Activated naive CD4-positive, alpha-beta T cell treated with anti-CD3 and anti-CD28 coated beads, Interleukin-2, amount 50 U/mL, for 72 hours (primary cell): ENCODE measurements at regions not wholly inside any gene's neighbourhood (a gene's known extent, or its start where the extent isn't known, plus 50 kb on each side); places are given as distances from the start of the nearest gene placed in this dataset.
A peak's percentile ranks its signal among the peaks of the same experiment; 100 is the strongest.
"Not testable (repeated sequence)": the region's sequence is repeated elsewhere in the genome, so short reads cannot be mapped to it uniquely, and the experiment has no call there.

Experiments
- ATAC-seq, 2 donors: fragments of 150-1000 bp; cut with Tn5 transposase; 2 replicates each; pipeline ENCODE4 v1.10.0; 2021; ENCODE audit warnings: mild to moderate bottlenecking in 2 of 2, moderate library complexity in 2 of 2
- DNase-seq, 2 donors: peaks; one replicate each; pipeline ENCODE4 v3.0.0; 2021 to 2022; ENCODE audit warnings: low spot score in 2 of 2
- H3K27ac Mint-ChIP-seq, 2 donors: one replicate each; pipeline ENCODE4 v1.8.0; 2022; ENCODE audit warnings: mild to moderate bottlenecking in 2 of 2, mixed read lengths in 2 of 2
- H3K36me3 Mint-ChIP-seq, 2 donors: one replicate each; pipeline ENCODE4 v1.8.0; 2022; ENCODE audit warnings: mixed read lengths in 2 of 2
- H3K9me3 Mint-ChIP-seq, 2 donors: one replicate each; pipeline ENCODE4 v1.8.0; 2022; ENCODE audit warnings: mixed read lengths in 2 of 2

GRCh38 chr2:239721991-239722759 is 303.0 kb downstream of the NDUFA10 start:
- ATAC-seq (no peak), DNase-seq (no peak)
- H3K36me3 Mint-ChIP-seq, result no peaks in the 10 kb centered on the region
- H3K9me3 Mint-ChIP-seq, result no peaks in the 10 kb centered on the region
- H3K27ac Mint-ChIP-seq, result no peak overlapping the region

DNA sequence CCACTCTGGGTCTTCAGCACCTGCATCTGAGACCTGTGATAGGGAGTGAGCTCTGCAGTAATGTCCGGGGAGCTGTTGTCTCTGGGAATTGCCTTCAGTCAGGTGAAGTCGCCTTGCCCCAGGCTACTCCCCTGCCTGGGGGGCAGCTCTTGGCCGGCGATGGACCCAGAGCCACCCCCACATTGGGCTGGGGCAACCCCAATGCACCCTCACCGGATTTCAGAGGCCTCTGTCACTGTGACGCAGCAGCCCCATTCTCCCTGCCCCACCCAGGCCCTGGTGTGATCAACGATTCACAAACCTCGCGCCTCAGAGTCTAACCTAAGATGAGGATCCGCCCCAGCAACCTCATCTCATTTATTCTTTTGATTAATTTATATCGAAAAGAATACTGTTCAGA is 303.6 kb downstream of the NDUFA10 start:
- Mint-ChIP-seq H3K9me3 (no peaks in the 10 kb centered on the region), H3K27ac (no peak overlapping the region), H3K36me3 (no peaks in the 10 kb centered on the region)
- DNase-seq (no peak), ATAC-seq (no peak)

DNA sequence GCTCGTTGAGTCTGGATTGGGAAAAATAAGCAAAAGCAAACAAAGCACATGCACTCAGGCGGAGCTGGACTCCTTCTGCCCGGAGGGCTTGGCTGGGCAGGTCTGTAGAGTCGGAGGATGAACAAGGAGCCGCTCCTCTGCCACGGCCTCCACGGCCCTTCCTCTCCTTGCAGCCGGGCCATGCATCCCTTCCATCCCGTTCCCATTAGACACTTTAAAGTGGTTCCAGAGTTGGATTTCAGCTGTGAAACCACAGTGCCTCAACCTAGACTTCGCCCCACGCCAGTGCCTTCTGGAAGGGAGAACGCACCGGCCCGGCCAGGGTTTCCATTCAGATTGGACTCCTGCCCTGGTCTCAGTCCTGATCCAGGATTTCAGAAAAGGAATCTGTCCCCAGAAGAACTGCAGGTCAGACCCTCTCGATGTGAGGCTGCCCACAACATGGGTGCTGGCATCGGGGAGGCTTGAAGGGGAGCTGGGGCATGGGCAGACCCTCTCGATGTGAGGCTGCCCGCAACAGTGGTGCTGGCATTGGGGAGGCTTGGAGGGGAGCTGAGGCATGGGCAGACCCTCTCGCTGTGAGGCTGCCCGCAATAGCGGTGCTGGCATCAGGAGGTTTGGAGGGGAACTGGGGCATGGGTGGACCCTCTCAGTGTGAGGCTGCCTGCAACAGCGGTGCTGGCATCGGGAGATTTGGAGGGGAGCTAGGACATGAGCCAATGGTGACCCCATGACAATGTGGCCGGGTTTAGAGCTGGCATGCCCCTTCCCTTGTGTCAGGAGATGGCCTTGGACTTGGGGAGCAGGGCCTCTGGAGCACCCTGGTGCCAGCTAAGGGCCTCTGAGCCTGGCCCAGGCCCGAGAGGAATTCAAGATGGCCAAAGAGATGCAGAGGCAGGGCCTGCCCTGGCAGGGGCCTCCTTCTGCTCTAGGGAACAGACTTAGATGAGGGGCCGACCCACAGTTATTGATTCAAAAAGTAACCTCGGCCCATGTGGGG is 304.5 kb downstream of the NDUFA10 start:
- DNase-seq (no peak), ATAC-seq (no peak)
- peaks cover 5% of the 10 kb centered on the region in 2 donors for H3K9me3 Mint-ChIP-seq
- no peaks in the 10 kb centered on the region for H3K36me3 Mint-ChIP-seq
- H3K27ac Mint-ChIP-seq, result no peak overlapping the region

DNA sequence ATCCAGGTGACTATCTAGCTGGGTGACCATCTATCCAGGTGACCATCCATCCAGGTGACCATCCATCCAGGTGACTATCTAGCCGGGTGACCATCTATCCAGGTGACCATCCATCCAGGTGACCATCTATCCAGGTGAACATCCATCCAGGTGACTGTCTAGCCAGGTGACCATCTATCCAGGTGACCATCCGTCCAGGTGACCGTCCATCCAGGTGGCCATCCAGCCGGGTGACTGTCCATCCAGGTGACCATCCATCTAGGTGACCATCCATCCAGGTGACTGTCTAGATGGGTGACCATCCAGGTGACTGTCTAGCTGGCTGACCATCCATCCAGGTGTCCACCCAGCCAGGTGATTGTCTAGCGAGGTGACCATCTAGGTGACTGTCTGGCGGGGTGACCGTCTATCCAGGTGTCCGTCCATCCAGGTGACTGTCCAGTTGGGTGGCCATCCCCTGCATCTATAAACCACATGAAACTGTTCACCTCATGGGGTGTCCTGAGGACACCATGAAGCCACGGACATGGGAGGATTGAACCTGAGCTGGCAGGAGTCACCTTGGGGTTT is 305.3 kb downstream of the NDUFA10 start:
- ATAC-seq (no peak), DNase-seq (no peak)
- peaks cover 5% of the 10 kb centered on the region in 2 donors for H3K9me3 Mint-ChIP-seq
- peaks cover 0 to 4% of the 10 kb centered on the region in 2 donors for H3K36me3 Mint-ChIP-seq
- no peak overlapping the region for H3K27ac Mint-ChIP-seq

- not testable (repeated sequence) for DNase-seq, H3K27ac Mint-ChIP-seq, ATAC-seq
- Mint-ChIP-seq H3K9me3 (peaks cover 10 to 14% of the 10 kb centered on the region in 2 donors), H3K36me3 (peaks cover 8 to 12% of the 10 kb centered on the region in 2 donors)
These were observed 306.2 kb downstream of the NDUFA10 start for GRCh38 chr2:239718991-239719390.

GRCh38 chr2:239717706-239718105 is 307.4 kb downstream of the NDUFA10 start:
- ATAC-seq (peak in 1 of 2 donors; percentile 9), DNase-seq (no peak)
- Mint-ChIP-seq H3K36me3 (peaks cover 17 to 22% of the 10 kb centered on the region in 2 donors), H3K27ac (no peak overlapping the region), H3K9me3 (peaks cover 20 to 21% of the 10 kb centered on the region in 2 donors)

DNA sequence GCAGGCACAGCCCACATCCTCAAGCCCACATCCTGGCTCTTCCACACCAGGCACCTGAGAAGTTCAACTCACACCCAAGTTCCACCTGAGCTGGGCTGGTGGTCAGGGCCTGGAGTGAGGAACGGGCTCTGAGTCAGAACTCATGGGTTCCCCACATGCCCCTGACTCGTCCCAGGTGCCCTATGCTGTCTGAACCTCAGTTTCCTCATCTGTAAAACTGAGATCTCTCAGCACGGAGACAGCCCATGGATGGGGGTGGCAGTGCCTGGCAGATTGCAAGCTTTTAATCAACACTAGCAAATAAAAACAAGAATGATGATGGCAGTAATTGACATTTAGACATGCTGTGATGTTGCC is 307.8 kb downstream of the NDUFA10 start:
- DNase-seq, result no peak
- peaks cover 20 to 25% of the 10 kb centered on the region in 2 donors for H3K36me3 Mint-ChIP-seq
- peak overlapping the region in 1 of 2 donors; percentile 39 for H3K27ac Mint-ChIP-seq
- peaks cover 23% of the 10 kb centered on the region in 2 donors for H3K9me3 Mint-ChIP-seq
- ATAC-seq, result peak in 1 of 2 donors; percentile 68

DNA sequence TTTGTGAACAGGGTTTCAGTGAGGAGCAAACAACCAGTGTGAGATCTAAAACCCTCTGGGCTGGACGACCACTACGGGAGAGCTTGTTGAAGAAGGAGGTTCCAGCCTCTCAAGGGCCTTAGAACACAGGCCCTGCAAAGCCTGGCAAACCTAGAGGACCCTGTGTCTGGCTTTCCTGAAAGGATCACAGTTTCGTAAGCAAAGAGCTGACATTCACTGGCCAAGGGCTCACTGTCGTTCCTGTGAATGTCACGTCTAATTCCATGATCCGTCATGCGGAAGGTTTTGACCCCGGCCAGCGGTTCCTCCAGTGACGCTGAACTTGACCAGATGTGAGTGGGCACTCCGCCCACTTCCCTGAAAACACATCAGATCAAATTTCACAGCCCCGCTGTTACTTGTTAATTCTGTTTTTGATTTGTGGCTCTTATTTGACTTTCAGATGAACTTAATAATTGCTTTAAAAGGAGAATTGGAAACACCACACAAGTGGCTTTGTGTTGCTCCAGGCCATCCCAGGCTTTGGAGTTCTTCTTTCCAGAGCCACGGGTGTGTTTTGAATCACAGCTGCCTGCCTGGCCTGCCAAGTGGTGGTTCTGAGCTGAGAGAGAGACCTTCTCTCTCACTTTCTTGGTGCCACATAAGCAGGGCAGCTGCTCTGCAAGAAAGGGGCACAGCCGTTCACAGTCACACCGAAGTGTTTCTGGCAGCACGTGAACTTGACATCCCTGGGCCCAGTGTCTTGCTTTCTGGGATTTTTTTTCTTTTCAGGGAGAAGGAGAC is 308.4 kb downstream of the NDUFA10 start:
- DNase-seq, result no peak
- H3K27ac Mint-ChIP-seq, result peak overlapping the region in 1 of 2 donors; percentile 39
- H3K9me3 Mint-ChIP-seq, result peaks cover 24% of the 10 kb centered on the region in 2 donors
- H3K36me3 Mint-ChIP-seq, result peaks cover 23 to 28% of the 10 kb centered on the region in 2 donors
- no peak for ATAC-seq

- DNase-seq, result no peak
- Mint-ChIP-seq H3K9me3 (peaks cover 26 to 27% of the 10 kb centered on the region in 2 donors), H3K27ac (peak overlapping the region in 1 of 2 donors; percentile 0), H3K36me3 (peaks cover 30 to 31% of the 10 kb centered on the region in 2 donors)
- no peak for ATAC-seq
These were observed 309.1 kb downstream of the NDUFA10 start for GRCh38 chr2:239716009-239716408.

GRCh38 chr2:239715606-239716005 is 309.5 kb downstream of the NDUFA10 start:
- Mint-ChIP-seq H3K27ac (no peak overlapping the region), H3K36me3 (peaks cover 31 to 34% of the 10 kb centered on the region in 2 donors), H3K9me3 (peaks cover 26 to 27% of the 10 kb centered on the region in 2 donors)
- DNase-seq (no peak), ATAC-seq (no peak)

DNA sequence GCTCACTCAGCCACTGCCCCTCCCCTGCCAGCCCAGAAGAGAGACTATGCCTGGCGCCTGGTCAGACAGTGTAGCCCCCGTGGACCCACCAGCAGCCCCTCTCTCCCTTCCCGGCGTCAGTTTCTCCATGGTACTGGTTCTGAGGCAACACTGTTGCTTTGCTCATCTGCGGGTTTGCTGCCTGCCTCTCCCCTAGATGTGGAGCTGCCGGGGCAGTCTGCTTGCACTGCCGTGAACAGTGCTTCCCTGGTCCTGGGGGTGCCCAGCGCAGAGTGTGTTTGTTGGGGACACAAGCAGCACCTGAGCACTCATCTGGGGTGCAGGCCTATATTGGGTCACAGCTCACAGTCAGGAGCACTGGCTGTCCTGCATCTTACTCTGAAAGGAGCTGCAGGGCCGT is 309.9 kb downstream of the NDUFA10 start:
- H3K9me3 Mint-ChIP-seq, result peaks cover 26 to 27% of the 10 kb centered on the region in 2 donors
- ATAC-seq, result no peak
- DNase-seq, result no peak

DNA sequence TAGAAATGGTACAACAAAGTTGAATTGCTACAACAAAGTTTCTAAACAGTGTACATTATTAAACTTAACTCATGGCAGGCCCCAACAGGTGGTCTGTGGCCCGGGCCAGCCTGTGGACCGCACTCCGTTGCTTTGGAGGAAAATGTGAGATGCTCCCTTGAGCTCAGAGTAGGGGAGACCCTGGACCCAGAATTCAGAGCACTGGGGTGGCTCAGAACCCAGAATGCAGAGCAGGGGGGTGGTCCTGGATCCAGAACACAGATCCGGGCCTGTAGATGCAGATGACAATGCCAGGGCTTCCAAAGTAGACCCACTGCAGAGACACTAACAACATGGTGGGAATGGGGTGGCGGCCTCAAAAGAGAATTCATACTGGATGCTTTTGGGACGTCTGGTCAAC is 311.0 kb downstream of the NDUFA10 start:
- ATAC-seq (no peak), DNase-seq (no peak)
- Mint-ChIP-seq H3K27ac (no peak overlapping the region), H3K9me3 (peaks cover 26 to 27% of the 10 kb centered on the region in 2 donors), H3K36me3 (peaks cover 31 to 34% of the 10 kb centered on the region in 2 donors)

More for the DNA sequence above, 309.9 kb downstream of the NDUFA10 start:
- Mint-ChIP-seq H3K27ac (no peak overlapping the region), H3K36me3 (peaks cover 31 to 34% of the 10 kb centered on the region in 2 donors)

DNA sequence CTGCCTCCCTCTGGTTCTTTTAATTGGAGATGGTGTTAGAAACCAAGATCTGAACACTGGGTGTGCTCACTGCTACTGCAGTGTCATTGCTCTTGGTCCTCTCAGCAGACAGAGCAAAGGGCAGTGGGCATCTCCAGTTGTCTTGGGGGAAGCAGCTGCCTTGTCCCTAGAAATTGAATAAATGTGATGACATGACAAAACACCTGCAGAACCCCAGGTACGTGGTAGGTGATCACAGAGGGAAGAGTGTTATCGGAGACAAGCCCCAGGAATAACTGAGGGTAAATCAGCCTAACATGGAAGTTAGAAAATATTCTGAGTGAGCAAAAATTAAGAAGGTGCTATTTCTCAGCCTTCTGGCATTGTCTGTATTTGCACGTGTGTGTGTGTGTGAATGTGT is 311.9 kb upstream of the HDAC4 start:
- DNase-seq, result no peak
- no peak for ATAC-seq
- Mint-ChIP-seq H3K27ac (no peak overlapping the region), H3K36me3 (peaks cover 31 to 34% of the 10 kb centered on the region in 2 donors), H3K9me3 (peaks cover 26 to 27% of the 10 kb centered on the region in 2 donors)

DNA sequence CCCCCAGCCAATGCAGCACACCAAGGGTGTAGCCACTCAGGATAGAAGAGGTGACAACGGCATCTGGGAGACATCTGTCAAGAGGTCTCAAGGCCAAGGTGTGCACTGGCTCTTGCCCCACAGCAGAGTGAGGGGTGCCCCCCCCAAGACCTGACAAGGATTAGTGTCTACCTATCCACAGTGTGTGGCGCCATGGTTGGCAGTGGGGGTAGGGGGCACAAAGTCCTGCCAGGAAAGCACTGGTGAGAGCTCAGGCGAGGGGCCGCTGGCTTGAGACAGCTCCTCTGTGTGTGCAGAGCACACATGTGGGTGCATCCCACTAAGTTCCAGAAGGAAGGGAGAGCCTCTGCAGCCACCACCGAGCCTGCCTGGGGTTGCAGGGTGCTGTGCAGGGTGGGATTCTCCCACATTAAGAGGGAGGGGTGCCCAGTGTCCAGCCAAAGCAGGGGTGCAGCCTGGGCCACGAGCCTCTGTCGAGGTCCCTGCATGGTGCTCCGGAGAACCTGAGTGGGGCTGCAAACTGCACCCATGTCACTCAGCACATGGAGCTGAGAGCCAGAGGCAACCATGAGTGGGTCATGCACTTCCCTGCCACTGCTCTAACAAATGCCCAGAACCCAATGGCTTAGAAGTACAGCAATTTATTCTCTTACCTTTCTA is 311.2 kb upstream of the HDAC4 start:
- DNase-seq, result no peak
- peaks cover 31 to 34% of the 10 kb centered on the region in 2 donors for H3K36me3 Mint-ChIP-seq
- ATAC-seq, result no peak
- H3K9me3 Mint-ChIP-seq, result peaks cover 26 to 27% of the 10 kb centered on the region in 2 donors
- H3K27ac Mint-ChIP-seq, result no peak overlapping the region

DNA sequence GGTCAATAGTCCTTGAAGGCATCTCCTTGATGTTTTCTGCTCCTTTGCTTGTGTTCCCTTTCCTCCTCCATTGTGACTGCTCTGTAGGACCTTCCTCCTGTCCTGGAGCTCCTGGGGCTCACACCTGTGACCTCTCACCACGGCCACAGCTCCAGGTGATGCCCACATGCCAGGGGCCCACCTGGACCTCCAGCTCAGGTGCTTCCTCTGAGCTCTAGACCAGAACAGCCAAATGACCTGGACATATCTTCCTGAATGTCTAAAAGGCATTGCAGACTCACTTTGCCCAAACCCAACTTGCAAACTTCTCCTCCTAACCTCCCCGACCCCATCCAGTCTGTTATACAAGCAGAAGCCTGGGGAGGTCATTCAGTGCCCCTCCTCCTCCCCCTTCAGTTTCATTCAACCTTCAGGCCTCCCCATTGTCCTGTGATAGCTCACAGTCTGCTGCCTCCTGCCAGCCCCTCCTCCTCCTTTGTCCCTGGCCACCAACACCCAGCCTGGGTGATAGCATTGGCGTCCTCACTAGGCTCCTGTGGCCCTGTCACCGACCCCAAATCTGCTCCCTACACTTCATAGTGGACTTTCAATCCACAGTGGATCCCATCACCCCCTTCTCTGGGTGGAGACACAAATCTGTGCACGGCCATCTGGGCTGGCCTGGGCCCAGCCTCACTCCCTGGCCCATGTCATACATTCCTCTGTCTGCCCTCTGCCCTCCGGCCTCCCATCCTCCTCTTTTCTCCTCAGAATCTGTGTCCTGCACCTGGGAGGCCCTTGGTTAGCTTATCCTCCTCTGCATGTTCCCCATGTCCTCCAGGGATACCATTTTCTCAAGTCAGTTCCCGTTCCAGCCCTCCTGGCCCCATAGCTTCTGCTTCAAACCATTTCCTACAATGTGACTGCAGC is 310.4 kb upstream of the HDAC4 start:
- no peak for ATAC-seq
- no peak for DNase-seq

More for the DNA sequence above, 310.4 kb upstream of the HDAC4 start:
- peak overlapping the region in 1 of 2 donors; percentile 47 for H3K27ac Mint-ChIP-seq
- H3K36me3 Mint-ChIP-seq, result peaks cover 31 to 34% of the 10 kb centered on the region in 2 donors
- peaks cover 26 to 27% of the 10 kb centered on the region in 2 donors for H3K9me3 Mint-ChIP-seq
